WTC11 (cell line): ENCODE measurements at regions not wholly inside any gene's neighbourhood (a gene's known extent, or its start where the extent isn't known, plus 50 kb on each side); places are given as distances from the start of the nearest gene placed in this dataset.

Experiments
- ATAC-seq: fragments of 200-7000 bp; cut with Tn5 transposase; 2 replicates; pipeline ENCODE4 v1.10.0; 2021; ENCODE audit warnings: mild to moderate bottlenecking, moderate library complexity
- CTCF ChIA-PET: fragments of 300-600 bp; sonication (Branson Sonifier 250); formaldehyde crosslinking; loops from one replicate; lab custom pipeline; 2021; ENCODE audit warnings: antibody characterized with exemption; lab: Charles Lee
- POLR2A ChIA-PET: fragments of 350-600 bp; sonication (Branson Sonifier 250); formaldehyde crosslinking; loops from one replicate; lab custom pipeline; 2021; ENCODE audit warnings: antibody characterized with exemption; lab: Charles Lee
- DNase-seq: peaks from one replicate; pipeline ENCODE4 v3.0.0; 2021; ENCODE audit warnings: low spot score
- H3K27ac Mint-ChIP-seq: 2 replicates; pipeline ENCODE4 v1.8.0; 2021; ENCODE audit warnings: mixed read lengths
- H3K27me3 Mint-ChIP-seq: 2 replicates; pipeline ENCODE4 v1.8.0; 2021; ENCODE audit warnings: low read depth, mild to moderate bottlenecking, moderate library complexity, mixed read lengths
- H3K36me3 Mint-ChIP-seq: 2 replicates; pipeline ENCODE4 v1.8.0; 2021; ENCODE audit warnings: mixed read lengths
- H3K4me1 Mint-ChIP-seq: 2 replicates; pipeline ENCODE4 v1.8.0; 2022; ENCODE audit warnings: mixed read lengths
- H3K4me3 Mint-ChIP-seq: 2 replicates; pipeline ENCODE4 v1.8.0; 2021; ENCODE audit warnings: mild to moderate bottlenecking, moderate library complexity, mixed read lengths
- H3K9me3 Mint-ChIP-seq: 2 replicates; pipeline ENCODE4 v1.8.0; 2021; ENCODE audit warnings: mixed read lengths
- ATF1 ChIP-seq: sonication (generic); formaldehyde crosslinking; IDR thresholded peaks from 2 replicates; pipeline ENCODE4 v1.8.1; 2023; ENCODE audit warnings: mild to moderate bottlenecking, moderate library complexity, missing genetic modification reagents
- CREM ChIP-seq: sonication (generic); formaldehyde crosslinking; IDR thresholded peaks from 2 replicates; pipeline ENCODE4 v1.8.1; 2022; ENCODE audit warnings: mild to moderate bottlenecking, missing genetic modification reagents, moderate library complexity
- GRHL2 ChIP-seq: fragments of 250-450 bp; sonication (Bioruptor Pico); IDR thresholded peaks from 2 replicates; pipeline ENCODE4 v1.8.0; 2022; ENCODE audit warnings: mild to moderate bottlenecking, moderate library complexity; ENCODE audit not compliant: insufficient replicate concordance, severe bottlenecking
- HMGXB4 ChIP-seq: sonication (generic); formaldehyde crosslinking; IDR thresholded peaks from 2 replicates; pipeline ENCODE4 v1.8.1; 2023; ENCODE audit warnings: mild to moderate bottlenecking, moderate library complexity, missing genetic modification reagents
- KAT7 ChIP-seq: sonication (generic); formaldehyde crosslinking; IDR thresholded peaks from 2 replicates; pipeline ENCODE4 v1.8.1; 2023; ENCODE audit warnings: missing genetic modification reagents, mild to moderate bottlenecking, borderline replicate concordance
- PREB ChIP-seq: sonication (generic); formaldehyde crosslinking; IDR thresholded peaks from 2 replicates; pipeline ENCODE4 v1.8.1; 2022; ENCODE audit warnings: mild to moderate bottlenecking, missing genetic modification reagents, moderate library complexity, borderline replicate concordance
- RELA ChIP-seq: sonication (generic); formaldehyde crosslinking; IDR thresholded peaks from 2 replicates; pipeline ENCODE4 v1.8.1; 2022; ENCODE audit warnings: missing genetic modification reagents, mild to moderate bottlenecking, borderline replicate concordance
- SMAD3 ChIP-seq: sonication (generic); formaldehyde crosslinking; IDR thresholded peaks from 2 replicates; pipeline ENCODE4 v1.8.0; 2022; ENCODE audit warnings: missing genetic modification reagents, mild to moderate bottlenecking, borderline replicate concordance
- TEAD4 ChIP-seq: sonication (generic); formaldehyde crosslinking; IDR thresholded peaks from 2 replicates; pipeline ENCODE4 v1.8.0; 2022; ENCODE audit warnings: mild to moderate bottlenecking, missing genetic modification reagents
- ZNF219 ChIP-seq: sonication (generic); formaldehyde crosslinking; IDR thresholded peaks from 2 replicates; pipeline ENCODE4 v1.8.0; 2023; ENCODE audit warnings: missing genetic modification reagents, mild to moderate bottlenecking, borderline replicate concordance
- ZNF263 ChIP-seq: sonication (generic); formaldehyde crosslinking; IDR thresholded peaks from 2 replicates; pipeline ENCODE4 v1.8.1; 2022; ENCODE audit warnings: low read depth, mild to moderate bottlenecking, moderate library complexity, missing genetic modification reagents
- ZNF416 ChIP-seq: fragments of 250-450 bp; sonication (Bioruptor Pico); IDR thresholded peaks from 2 replicates; pipeline ENCODE4 v1.9.0; 2021; ENCODE audit warnings: mild to moderate bottlenecking, inconsistent platforms
- ZNF671 ChIP-seq: fragments of 250-450 bp; sonication (Bioruptor Pico); IDR thresholded peaks from 2 replicates; pipeline ENCODE4 v1.8.0; 2021; ENCODE audit warnings: mild to moderate bottlenecking
- TF ChIP-seq, protein P1 (sequence below): sonication (generic); formaldehyde crosslinking; conservative IDR thresholded peaks from 2 replicates; pipeline ENCODE4 v1.8.1; 2023; ENCODE audit warnings: mild to moderate bottlenecking, low read depth, missing genetic modification reagents, moderate library complexity
- TF ChIP-seq, protein P2 (sequence below): sonication (generic); formaldehyde crosslinking; IDR thresholded peaks from 2 replicates; pipeline ENCODE4 v1.8.1; 2023; ENCODE audit warnings: mild to moderate bottlenecking, missing genetic modification reagents
- TF ChIP-seq, protein P3 (sequence below): fragments of 200-600 bp; IDR thresholded peaks from 2 replicates; pipeline ENCODE4 v1.8.0; 2022; ENCODE audit warnings: antibody characterized with exemption
- TF ChIP-seq, protein P4 (sequence below): sonication (generic); formaldehyde crosslinking; IDR thresholded peaks from 2 replicates; pipeline ENCODE4 v1.8.1; 2023; ENCODE audit warnings: mild to moderate bottlenecking, missing genetic modification reagents, moderate library complexity
- TF ChIP-seq, protein P5 (sequence below): fragments of 250-450 bp; sonication (Bioruptor Pico); IDR thresholded peaks from 2 replicates; pipeline ENCODE4 v1.9.0; 2021; ENCODE audit warnings: mild to moderate bottlenecking

DNA sequence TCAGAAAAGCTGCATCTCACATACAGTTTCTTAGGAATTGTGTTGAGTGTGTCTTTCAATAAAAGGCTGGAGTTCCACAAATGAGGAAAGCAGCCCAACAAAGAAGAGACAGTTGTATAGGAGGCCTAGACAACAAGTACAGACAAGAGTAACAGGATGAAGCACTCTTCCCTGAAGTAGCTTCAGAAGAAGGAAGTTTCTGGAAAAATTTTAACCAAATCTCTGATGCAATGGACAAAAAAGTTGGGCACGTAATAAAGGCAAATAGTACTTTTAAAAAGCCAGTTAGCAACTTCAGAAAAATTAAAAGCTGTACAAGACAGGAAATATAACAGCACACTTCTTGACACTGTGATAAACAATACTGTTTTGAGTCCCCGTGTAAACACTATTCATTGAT is 134.1 kb upstream of the PLEKHG7 start (continued):
- TF ChIP-seq, protein P1, sequence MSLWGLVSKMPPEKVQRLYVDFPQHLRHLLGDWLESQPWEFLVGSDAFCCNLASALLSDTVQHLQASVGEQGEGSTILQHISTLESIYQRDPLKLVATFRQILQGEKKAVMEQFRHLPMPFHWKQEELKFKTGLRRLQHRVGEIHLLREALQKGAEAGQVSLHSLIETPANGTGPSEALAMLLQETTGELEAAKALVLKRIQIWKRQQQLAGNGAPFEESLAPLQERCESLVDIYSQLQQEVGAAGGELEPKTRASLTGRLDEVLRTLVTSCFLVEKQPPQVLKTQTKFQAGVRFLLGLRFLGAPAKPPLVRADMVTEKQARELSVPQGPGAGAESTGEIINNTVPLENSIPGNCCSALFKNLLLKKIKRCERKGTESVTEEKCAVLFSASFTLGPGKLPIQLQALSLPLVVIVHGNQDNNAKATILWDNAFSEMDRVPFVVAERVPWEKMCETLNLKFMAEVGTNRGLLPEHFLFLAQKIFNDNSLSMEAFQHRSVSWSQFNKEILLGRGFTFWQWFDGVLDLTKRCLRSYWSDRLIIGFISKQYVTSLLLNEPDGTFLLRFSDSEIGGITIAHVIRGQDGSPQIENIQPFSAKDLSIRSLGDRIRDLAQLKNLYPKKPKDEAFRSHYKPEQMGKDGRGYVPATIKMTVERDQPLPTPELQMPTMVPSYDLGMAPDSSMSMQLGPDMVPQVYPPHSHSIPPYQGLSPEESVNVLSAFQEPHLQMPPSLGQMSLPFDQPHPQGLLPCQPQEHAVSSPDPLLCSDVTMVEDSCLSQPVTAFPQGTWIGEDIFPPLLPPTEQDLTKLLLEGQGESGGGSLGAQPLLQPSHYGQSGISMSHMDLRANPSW (CRISPR knock-in tag) = no peak
- TF ChIP-seq ZNF671 (CRISPR knock-in tag) (no peak), PREB (CRISPR knock-in tag) (no peak), ZNF416 (CRISPR knock-in tag) (no peak), HMGXB4 (CRISPR knock-in tag) (no peak)
- TF ChIP-seq, protein P2, sequence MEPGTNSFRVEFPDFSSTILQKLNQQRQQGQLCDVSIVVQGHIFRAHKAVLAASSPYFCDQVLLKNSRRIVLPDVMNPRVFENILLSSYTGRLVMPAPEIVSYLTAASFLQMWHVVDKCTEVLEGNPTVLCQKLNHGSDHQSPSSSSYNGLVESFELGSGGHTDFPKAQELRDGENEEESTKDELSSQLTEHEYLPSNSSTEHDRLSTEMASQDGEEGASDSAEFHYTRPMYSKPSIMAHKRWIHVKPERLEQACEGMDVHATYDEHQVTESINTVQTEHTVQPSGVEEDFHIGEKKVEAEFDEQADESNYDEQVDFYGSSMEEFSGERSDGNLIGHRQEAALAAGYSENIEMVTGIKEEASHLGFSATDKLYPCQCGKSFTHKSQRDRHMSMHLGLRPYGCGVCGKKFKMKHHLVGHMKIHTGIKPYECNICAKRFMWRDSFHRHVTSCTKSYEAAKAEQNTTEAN (CRISPR knock-in tag) = no peak

DNA sequence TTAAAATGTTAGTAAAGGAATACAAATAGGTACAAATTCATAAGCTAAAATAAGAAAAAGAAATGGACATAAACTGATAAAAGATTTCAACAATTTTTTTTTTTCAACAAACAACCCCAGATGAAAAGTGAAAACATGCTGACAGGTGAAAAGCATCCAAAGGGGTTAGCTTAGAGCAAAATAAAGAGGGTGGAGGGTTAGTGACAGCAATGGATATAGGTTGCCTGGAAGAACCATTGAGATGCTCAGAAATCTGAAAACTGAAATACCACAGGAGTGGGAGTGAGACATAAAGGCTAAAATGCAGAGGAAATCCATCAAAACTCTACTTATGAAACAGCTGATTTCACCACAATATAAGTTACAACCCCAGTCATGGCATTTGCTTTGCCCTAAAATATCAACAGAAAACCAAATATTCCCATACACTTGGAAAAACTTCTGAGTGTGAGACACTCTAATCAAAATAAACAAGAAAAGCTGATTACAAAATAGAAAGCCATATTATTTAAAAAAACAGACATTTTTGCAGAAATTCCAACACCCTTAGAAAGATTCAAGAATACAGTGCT is 136.3 kb upstream of the PLEKHG7 start:
- Mint-ChIP-seq H3K27ac (no peak overlapping the region), H3K27me3 (no peaks in the 10 kb centered on the region), H3K4me1 (no peaks in the 10 kb centered on the region), H3K4me3 (no peak overlapping the region), H3K36me3 (0 out of 2 replicates have a peak, but pooled peaks cover 4% of the 10 kb centered on the region), H3K9me3 (peaks cover 20% of the 10 kb centered on the region)
- DNase-seq (no peak), ATAC-seq (no peak)
- ChIA-PET CTCF (interaction anchor here (1.3 kb wide), 1 partner anchor 1184 kb away, joined by 3 read pairs; no protein-coding TSS in a partner anchor), POLR2A (no interaction called here)
- no peak for TF ChIP-seq ZNF219 (CRISPR knock-in tag)
- no peak for TF ChIP-seq ZNF416 (CRISPR knock-in tag)
- no peak for TF ChIP-seq RELA

- Mint-ChIP-seq H3K9me3 (peaks cover 32% of the 10 kb centered on the region), H3K27ac (no peak overlapping the region), H3K4me3 (no peak overlapping the region), H3K27me3 (no peaks in the 10 kb centered on the region), H3K4me1 (no peaks in the 10 kb centered on the region), H3K36me3 (0 out of 2 replicates have a peak, but pooled peaks cover 4% of the 10 kb centered on the region)
- ChIA-PET CTCF (no interaction called here), POLR2A (no interaction called here)
- ATAC-seq (no peak), DNase-seq (no peak)
- TF ChIP-seq HMGXB4 (CRISPR knock-in tag) = no peak
- TF ChIP-seq TEAD4 = no peak
- TF ChIP-seq, protein P3, sequence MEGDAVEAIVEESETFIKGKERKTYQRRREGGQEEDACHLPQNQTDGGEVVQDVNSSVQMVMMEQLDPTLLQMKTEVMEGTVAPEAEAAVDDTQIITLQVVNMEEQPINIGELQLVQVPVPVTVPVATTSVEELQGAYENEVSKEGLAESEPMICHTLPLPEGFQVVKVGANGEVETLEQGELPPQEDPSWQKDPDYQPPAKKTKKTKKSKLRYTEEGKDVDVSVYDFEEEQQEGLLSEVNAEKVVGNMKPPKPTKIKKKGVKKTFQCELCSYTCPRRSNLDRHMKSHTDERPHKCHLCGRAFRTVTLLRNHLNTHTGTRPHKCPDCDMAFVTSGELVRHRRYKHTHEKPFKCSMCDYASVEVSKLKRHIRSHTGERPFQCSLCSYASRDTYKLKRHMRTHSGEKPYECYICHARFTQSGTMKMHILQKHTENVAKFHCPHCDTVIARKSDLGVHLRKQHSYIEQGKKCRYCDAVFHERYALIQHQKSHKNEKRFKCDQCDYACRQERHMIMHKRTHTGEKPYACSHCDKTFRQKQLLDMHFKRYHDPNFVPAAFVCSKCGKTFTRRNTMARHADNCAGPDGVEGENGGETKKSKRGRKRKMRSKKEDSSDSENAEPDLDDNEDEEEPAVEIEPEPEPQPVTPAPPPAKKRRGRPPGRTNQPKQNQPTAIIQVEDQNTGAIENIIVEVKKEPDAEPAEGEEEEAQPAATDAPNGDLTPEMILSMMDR = no peak
- no peak for TF ChIP-seq CREM (CRISPR knock-in tag)
- no peak for TF ChIP-seq ZNF263 (CRISPR knock-in tag)
- TF ChIP-seq ATF1 (CRISPR knock-in tag) = no peak
- TF ChIP-seq KAT7 (CRISPR knock-in tag) = no peak
- TF ChIP-seq, protein P4, sequence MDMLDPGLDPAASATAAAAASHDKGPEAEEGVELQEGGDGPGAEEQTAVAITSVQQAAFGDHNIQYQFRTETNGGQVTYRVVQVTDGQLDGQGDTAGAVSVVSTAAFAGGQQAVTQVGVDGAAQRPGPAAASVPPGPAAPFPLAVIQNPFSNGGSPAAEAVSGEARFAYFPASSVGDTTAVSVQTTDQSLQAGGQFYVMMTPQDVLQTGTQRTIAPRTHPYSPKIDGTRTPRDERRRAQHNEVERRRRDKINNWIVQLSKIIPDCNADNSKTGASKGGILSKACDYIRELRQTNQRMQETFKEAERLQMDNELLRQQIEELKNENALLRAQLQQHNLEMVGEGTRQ (CRISPR knock-in tag) = no peak
- no peak for TF ChIP-seq GRHL2 (CRISPR knock-in tag)
- TF ChIP-seq SMAD3 (CRISPR knock-in tag) = no peak
- TF ChIP-seq, protein P5, sequence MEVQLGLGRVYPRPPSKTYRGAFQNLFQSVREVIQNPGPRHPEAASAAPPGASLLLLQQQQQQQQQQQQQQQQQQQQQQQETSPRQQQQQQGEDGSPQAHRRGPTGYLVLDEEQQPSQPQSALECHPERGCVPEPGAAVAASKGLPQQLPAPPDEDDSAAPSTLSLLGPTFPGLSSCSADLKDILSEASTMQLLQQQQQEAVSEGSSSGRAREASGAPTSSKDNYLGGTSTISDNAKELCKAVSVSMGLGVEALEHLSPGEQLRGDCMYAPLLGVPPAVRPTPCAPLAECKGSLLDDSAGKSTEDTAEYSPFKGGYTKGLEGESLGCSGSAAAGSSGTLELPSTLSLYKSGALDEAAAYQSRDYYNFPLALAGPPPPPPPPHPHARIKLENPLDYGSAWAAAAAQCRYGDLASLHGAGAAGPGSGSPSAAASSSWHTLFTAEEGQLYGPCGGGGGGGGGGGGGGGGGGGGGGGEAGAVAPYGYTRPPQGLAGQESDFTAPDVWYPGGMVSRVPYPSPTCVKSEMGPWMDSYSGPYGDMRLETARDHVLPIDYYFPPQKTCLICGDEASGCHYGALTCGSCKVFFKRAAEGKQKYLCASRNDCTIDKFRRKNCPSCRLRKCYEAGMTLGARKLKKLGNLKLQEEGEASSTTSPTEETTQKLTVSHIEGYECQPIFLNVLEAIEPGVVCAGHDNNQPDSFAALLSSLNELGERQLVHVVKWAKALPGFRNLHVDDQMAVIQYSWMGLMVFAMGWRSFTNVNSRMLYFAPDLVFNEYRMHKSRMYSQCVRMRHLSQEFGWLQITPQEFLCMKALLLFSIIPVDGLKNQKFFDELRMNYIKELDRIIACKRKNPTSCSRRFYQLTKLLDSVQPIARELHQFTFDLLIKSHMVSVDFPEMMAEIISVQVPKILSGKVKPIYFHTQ (CRISPR knock-in tag) = no peak
These were observed 139.0 kb upstream of the PLEKHG7 start for GRCh38 chr12:92563819-92564218.
